K562 (cell line): ENCODE measurements at regions not wholly inside any gene's neighbourhood (a gene's known extent, or its start where the extent isn't known, plus 50 kb on each side); places are given as distances from the start of the nearest gene placed in this dataset.

Source experiments
- CTCF ChIP-seq, 3 experiments: IDR thresholded peaks in 2 of 3; conservative IDR thresholded peaks in 1 of 3; 2 replicates each; pipeline ENCODE4 v1.5.1; 2011 to 2012; ENCODE audit warnings: low read length in 3 of 3, mild to moderate bottlenecking in 3 of 3, control low read depth in 2 of 3, improper control_type of control experiment in 1 of 3, inconsistent platforms in 1 of 3, low read depth in 1 of 3, mixed read lengths in 1 of 3, moderate library complexity in 1 of 3; ENCODE audit not compliant: insufficient read depth in 2 of 3
- EP300 ChIP-seq: IDR thresholded peaks from 2 replicates; pipeline ENCODE4 v1.6.1; 2012; ENCODE audit warnings: low read length, improper control_type of control experiment
- HMG20B ChIP-seq: fragments of 250-450 bp; sonication (Bioruptor Pico); IDR thresholded peaks from 2 replicates; pipeline ENCODE4 v1.5.0; 2021; ENCODE audit warnings: mild to moderate bottlenecking
- RAD21 ChIP-seq, 2 experiments: fragments of 250-450 bp in 1 of 2; fragments of 450-650 bp in 1 of 2; sonication (Bioruptor Pico) in 1 of 2; formaldehyde crosslinking in 1 of 2; IDR thresholded peaks in 1 of 2; conservative IDR thresholded peaks in 1 of 2; 2 replicates each; pipeline versions ENCODE4 v1.4.0 to v1.8.0; 2020 to 2022; ENCODE audit warnings: mild to moderate bottlenecking in 2 of 2, moderate library complexity in 1 of 2
- SETDB1 ChIP-seq: IDR thresholded peaks from one replicate; pipeline ENCODE4 v1.6.1; 2012; ENCODE audit warnings: low read length, control low read depth, inconsistent platforms
- SMAD3 ChIP-seq: fragments of 450-650 bp; formaldehyde crosslinking; conservative IDR thresholded peaks from 2 replicates; pipeline ENCODE4 v1.4.0; 2020; ENCODE audit warnings: mild to moderate bottlenecking
- SPI1 ChIP-seq: IDR thresholded peaks from 2 replicates; pipeline ENCODE4 v1.6.1; 2011; ENCODE audit warnings: low read depth, low read length, control low read depth, borderline replicate concordance
- ZC3H4 ChIP-seq: sonication (generic); formaldehyde crosslinking; IDR thresholded peaks from 2 replicates; pipeline ENCODE4 v1.9.0; 2021; ENCODE audit warnings: missing genetic modification reagents, borderline replicate concordance
- ZNF184 ChIP-seq: sonication (generic); formaldehyde crosslinking; IDR thresholded peaks from 2 replicates; pipeline ENCODE4 v1.5.0; 2020; ENCODE audit warnings: missing genetic modification reagents
- ZNF311 ChIP-seq: fragments of 250-450 bp; sonication (Bioruptor Pico); IDR thresholded peaks from 2 replicates; pipeline ENCODE4 v1.4.0; 2020; ENCODE audit warnings: mild to moderate bottlenecking, moderate library complexity
- ZNF445 ChIP-seq: fragments of 250-450 bp; sonication (Bioruptor Pico); IDR thresholded peaks from 2 replicates; pipeline ENCODE4 v1.4.0; 2020; ENCODE audit warnings: low read depth, mild to moderate bottlenecking, moderate library complexity
- ZNF584 ChIP-seq: fragments of 200-800 bp; sonication (Bioruptor generic); IDR thresholded peaks from 2 replicates; pipeline ENCODE4 v1.6.1; 2016; ENCODE audit warnings: low read depth, mild to moderate bottlenecking, missing genetic modification characterization, missing compliant biosample characterization
- ZNF592 ChIP-seq: fragments of 450-650 bp; IDR thresholded peaks from 2 replicates; pipeline ENCODE4 v1.6.1; 2017; ENCODE audit warnings: antibody characterized with exemption, mild to moderate bottlenecking

GRCh38 chr9:38322937-38323336, 69.6 kb upstream of the ALDH1B1 start:
- TF ChIP-seq SPI1, result no peak
- TF ChIP-seq ZNF445, result no peak
- no peak for TF ChIP-seq CTCF (IDR thresholded peaks at IDR 0.05 in 2 of 3, conservative IDR thresholded peaks at IDR 0.05 in 1 of 3; ENCODE audit: insufficient read depth in 2 of 3, low read depth in 1 of 3, low read length in 3 of 3)
- no peak for TF ChIP-seq RAD21 (CRISPR knock-in tag; conservative IDR thresholded peaks at IDR 0.05 in 1 of 2, IDR thresholded peaks at IDR 0.05 in 1 of 2)
- no peak for TF ChIP-seq EP300
- TF ChIP-seq ZC3H4 (CRISPR knock-in tag), result no peak
- no peak for TF ChIP-seq HMG20B (CRISPR knock-in tag)
- TF ChIP-seq SETDB1, result no peak
- TF ChIP-seq ZNF311, result no peak
- TF ChIP-seq SMAD3, result no peak
- no peak for TF ChIP-seq ZNF592
- TF ChIP-seq ZNF184 (CRISPR knock-in tag), result no peak
- no peak for TF ChIP-seq ZNF584 (CRISPR knock-in tag)
